GM12874 (cell line): ENCODE measurements at regions not wholly inside any gene's neighbourhood (a gene's known extent, or its start where the extent isn't known, plus 50 kb on each side); places are given as distances from the start of the nearest gene placed in this dataset.

ENCODE experiments used
- CTCF ChIP-seq: IDR thresholded peaks from 2 replicates; pipeline ENCODE4 v1.5.1; 2011; ENCODE audit warnings: low read depth, mild to moderate bottlenecking, control low read depth, low read length, moderate library complexity; ENCODE audit not compliant: insufficient read depth

DNA sequence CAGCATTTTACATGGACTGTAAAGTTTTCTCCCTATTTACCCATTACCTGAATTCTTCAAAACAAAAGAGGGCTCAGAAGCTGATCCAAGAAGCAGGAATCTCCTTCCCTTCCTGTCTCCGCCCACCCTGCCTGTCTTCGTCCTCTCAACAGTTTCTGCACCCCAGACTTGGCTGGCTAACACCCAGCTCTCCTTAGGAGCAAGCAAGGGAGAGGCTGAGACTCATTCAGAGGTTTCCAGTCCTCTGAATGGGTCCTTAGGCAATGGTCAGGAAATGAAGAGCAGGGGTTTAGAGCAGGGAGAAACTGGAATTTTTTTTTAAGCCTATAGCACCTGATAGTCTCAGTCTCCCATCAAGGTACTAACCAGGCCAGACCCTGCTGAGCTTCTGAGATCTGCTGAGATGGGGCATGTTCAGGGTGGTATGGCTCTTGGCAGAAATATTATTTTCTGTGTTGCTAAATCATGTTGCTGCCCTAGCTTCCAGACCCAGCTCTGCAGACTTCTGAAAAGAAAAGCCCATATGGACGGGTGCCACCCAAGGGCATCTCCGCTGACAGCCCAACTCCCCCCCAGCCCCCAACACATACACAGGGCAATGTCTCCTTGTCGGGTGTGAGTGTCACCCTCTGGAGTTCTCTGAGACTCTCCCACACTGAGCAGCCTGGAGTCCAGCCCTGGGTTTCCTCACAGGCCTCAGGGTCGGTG, 74.6 kb upstream of the CD93 start:
- no peak for TF ChIP-seq CTCF

DNA sequence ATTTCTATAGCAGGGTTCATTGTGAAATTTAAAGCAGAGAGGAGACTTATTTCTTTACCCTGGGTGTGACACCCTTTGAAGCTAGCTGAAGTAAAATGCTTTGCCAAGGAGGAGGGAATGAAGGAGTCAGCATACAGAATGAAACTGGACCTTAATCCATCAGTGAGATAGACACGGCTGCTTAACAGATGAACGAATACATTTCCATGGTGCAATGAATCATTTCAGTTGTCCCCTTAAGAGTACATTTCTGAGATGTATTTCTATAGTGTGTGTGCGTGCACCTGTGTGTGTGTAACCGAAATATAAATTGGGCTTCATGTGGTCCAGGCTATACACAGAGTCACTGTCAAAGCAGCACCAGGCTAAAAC, 73.8 kb upstream of the CD93 start:
- no peak for TF ChIP-seq CTCF

DNA sequence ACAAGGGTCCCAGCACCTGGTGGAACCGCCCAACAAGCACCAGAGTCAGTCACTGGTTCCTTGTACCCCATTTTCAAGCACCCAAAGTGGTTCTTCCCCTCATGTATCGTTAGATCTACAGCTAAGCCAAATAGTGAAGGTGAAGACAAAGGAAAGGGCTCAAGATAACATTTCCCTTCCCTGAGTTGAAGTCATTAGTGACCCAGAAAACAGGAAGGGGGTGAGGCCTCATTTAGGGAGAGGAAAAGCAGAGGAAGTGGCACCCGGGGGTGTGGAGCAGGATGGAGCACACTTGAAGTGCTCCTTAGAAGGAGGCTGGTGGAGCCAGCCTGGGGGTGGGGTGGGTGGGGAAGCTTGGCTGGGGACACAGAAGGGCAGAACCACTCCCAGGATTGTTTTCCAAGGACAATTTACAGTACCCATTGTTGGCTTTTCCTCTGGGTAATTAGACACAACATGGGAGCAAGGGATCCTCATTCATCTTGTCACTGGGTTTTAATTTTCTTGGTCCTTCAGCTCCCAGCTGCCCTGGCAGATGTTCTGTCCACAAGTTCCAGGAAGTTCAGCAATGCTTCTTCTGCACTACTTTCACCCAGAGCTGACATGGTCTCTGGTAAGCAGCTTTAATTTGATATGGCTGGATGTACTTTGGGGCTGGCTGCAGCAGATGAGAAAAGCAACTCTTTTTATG, 73.3 kb upstream of the CD93 start:
- TF ChIP-seq CTCF, result no peak

- TF ChIP-seq CTCF, result no peak
Observed at GRCh38 chr20:23157734-23158133, 71.6 kb upstream of the CD93 start.

GRCh38 chr20:23156842-23157423, 70.8 kb upstream of the CD93 start:
- no peak for TF ChIP-seq CTCF

- no peak for TF ChIP-seq CTCF
Observed at GRCh38 chr20:23156170-23156841, 70.2 kb upstream of the CD93 start.

DNA sequence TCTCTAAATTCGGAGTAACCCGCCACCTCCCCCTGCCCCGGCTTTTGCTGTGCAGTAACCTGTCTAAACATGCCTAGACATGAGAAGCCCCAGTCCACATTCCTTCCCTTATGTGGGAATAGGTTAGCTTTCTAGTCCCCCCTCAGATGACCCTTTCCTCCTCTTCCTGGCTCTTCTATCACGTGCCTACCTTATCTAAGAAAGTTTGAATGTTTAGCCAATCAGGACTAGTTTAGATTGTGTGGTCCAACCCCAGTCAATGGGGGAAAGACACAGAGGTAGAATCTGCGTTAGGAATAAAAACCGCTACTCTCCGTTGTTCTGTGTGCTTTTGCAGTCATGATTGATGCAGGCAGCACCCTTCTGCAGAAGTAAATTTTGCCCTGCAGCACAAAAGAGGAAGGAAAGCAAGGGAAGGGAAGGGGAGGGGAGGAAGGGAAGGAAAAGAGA, 69.0 kb upstream of the CD93 start:
- no peak for TF ChIP-seq CTCF
